NB4 (cell line): ENCODE measurements at regions not wholly inside any gene's neighbourhood (a gene's known extent, or its start where the extent isn't known, plus 50 kb on each side); places are given as distances from the start of the nearest gene placed in this dataset.

Experiments
- CTCF ChIP-seq: IDR thresholded peaks from one replicate; pipeline ENCODE4 v1.5.1; 2012; ENCODE audit warnings: low read depth, low read length
- MYC ChIP-seq: IDR thresholded peaks from 2 replicates; pipeline ENCODE4 v1.6.1; 2011; ENCODE audit warnings: low read depth, low read length
- POLR2A ChIP-seq: IDR thresholded peaks from 2 replicates; pipeline ENCODE4 v1.6.1; 2011; ENCODE audit warnings: mild to moderate bottlenecking; ENCODE audit not compliant: insufficient read length; ENCODE audit errors: extremely low read depth
- TF ChIP-seq, protein P1 (sequence below): IDR thresholded peaks from 2 replicates; pipeline ENCODE4 v1.6.1; 2011; ENCODE audit warnings: low read depth, low read length

GRCh38 chr6:86028776-86029175 is 386.1 kb upstream of the SYNCRIP start:
- no peak for TF ChIP-seq CTCF
- TF ChIP-seq POLR2A: no peak
- TF ChIP-seq, protein P1, sequence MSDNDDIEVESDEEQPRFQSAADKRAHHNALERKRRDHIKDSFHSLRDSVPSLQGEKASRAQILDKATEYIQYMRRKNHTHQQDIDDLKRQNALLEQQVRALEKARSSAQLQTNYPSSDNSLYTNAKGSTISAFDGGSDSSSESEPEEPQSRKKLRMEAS: no peak
- no peak for TF ChIP-seq MYC
